BJ (cell line): ENCODE measurements at regions not wholly inside any gene's neighbourhood (a gene's known extent, or its start where the extent isn't known, plus 50 kb on each side); places are given as distances from the start of the nearest gene placed in this dataset.

Source experiments
- CTCF ChIA-PET: fragments of 350-600 bp; formaldehyde crosslinking; extraction: SDS; loops from one replicate; lab custom pipeline; 2021; ENCODE audit warnings: antibody characterized with exemption, inconsistent platforms; lab: Yijun Ruan, JAX
- POLR2A ChIA-PET: fragments of 300-600 bp; sonication (Branson Sonifier 250); formaldehyde crosslinking; extraction: SDS; loops from one replicate; lab custom pipeline; 2021; ENCODE audit warnings: antibody characterized with exemption; lab: Charles Lee
- DNase-seq: peaks from one replicate; pipeline ENCODE4 v3.0.0-alpha.2; 2011; ENCODE audit warnings: low read depth
- H3K27me3 ChIP-seq: 2 replicates; pipeline ENCODE4 v1.6.0; 2011; ENCODE audit warnings: low read length; ENCODE audit not compliant: control insufficient read depth, insufficient read depth
- H3K36me3 ChIP-seq: 2 replicates; pipeline ENCODE4 v1.5.1; 2011; ENCODE audit warnings: low read length; ENCODE audit not compliant: control insufficient read depth, insufficient read depth
- H3K4me3 ChIP-seq: 2 replicates; pipeline ENCODE4 v1.5.1; 2011; ENCODE audit warnings: low read depth, mild to moderate bottlenecking, control low read depth, low read length
- CTCF ChIP-seq: IDR thresholded peaks from 2 replicates; pipeline ENCODE4 v1.5.1; 2011; ENCODE audit warnings: low read depth, mild to moderate bottlenecking, control low read depth, inconsistent platforms, low read length, moderate library complexity; ENCODE audit not compliant: insufficient read depth

GRCh38 chr7:10708447-10708846 lies 265.2 kb upstream of the PHF14 start:
- POLR2A ChIA-PET, result no interaction called here
- no peaks in the 10 kb centered on the region for H3K27me3 ChIP-seq
- CTCF ChIA-PET, result no interaction called here
- no peak for DNase-seq
- TF ChIP-seq CTCF, result no peak
- H3K36me3 ChIP-seq, result no peaks in the 10 kb centered on the region
- H3K4me3 ChIP-seq, result no peak overlapping the region

DNA sequence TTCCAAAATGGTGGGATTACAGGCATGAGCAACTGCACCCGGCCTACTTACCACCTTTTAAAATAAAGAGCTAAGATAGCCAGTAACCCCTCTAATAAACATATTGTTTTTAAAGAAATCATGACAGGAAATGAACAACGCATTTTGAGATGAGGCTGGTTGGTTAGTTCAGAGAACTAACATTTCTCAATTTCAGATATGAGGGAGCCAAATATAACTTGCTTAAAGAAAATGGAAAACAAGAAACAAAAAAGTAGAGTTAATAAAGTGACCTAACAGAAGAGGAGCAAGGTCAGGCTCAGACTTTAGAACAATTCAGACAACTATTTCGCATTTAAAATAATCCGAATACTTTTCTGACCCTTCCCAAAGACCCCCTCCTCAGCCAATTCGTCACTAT lies 254.9 kb upstream of the PHF14 start:
- Histone ChIP-seq H3K4me3 (no peak overlapping the region), H3K36me3 (no peaks in the 10 kb centered on the region), H3K27me3 (no peaks in the 10 kb centered on the region)
- CTCF ChIA-PET, result no interaction called here
- TF ChIP-seq CTCF, result no peak
- no peak for DNase-seq
- POLR2A ChIA-PET, result no interaction called here

- DNase-seq, result no peak
- Histone ChIP-seq H3K36me3 (no peaks in the 10 kb centered on the region), H3K27me3 (no peaks in the 10 kb centered on the region), H3K4me3 (no peak overlapping the region)
- ChIA-PET POLR2A (no interaction called here), CTCF (no interaction called here)
- no peak for TF ChIP-seq CTCF
These were observed 253.6 kb upstream of the PHF14 start for GRCh38 chr7:10720042-10720441.

GRCh38 chr7:10721289-10721688 lies 252.4 kb upstream of the PHF14 start:
- ChIA-PET POLR2A (no interaction called here), CTCF (no interaction called here)
- no peak for TF ChIP-seq CTCF

GRCh38 chr7:10723832-10724231 lies 249.8 kb upstream of the PHF14 start:
- ChIA-PET POLR2A (no interaction called here), CTCF (no interaction called here)
- H3K27me3 ChIP-seq, result no peaks in the 10 kb centered on the region
- no peak for DNase-seq
- H3K36me3 ChIP-seq, result no peaks in the 10 kb centered on the region
- H3K4me3 ChIP-seq, result no peak overlapping the region
- TF ChIP-seq CTCF, result no peak

More at GRCh38 chr7:10721289-10721688, 252.4 kb upstream of the PHF14 start:
- no peaks in the 10 kb centered on the region for H3K27me3 ChIP-seq
- H3K4me3 ChIP-seq, result no peak overlapping the region
- DNase-seq, result no peak
- no peaks in the 10 kb centered on the region for H3K36me3 ChIP-seq
